ENCODE measurements at regions not wholly inside any gene's neighbourhood (a gene's known extent, or its start where the extent isn't known, plus 50 kb on each side); places are given as distances from the start of the nearest gene placed in this dataset.
A peak's percentile ranks its signal among the peaks of the same experiment; 100 is the strongest.

DNA sequence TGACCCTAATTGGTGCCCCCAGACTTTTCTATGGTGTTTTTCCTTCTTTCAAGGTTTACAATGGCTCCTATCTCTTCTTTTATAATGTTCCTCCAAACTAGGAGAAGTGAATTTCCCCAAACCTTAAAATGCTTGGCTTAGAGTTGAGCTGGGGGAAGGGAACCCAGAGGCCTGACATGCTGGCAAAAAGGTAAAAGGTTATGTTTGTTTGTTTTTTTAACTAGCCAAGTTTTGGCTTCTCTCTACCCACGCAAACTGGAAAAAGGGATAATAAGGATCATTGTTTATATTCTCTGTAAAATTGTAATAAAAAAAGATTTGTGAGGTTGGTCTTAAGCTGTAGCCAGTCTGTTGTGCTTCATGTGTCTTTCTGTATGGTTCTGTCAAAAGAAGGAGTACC, 477.0 kb downstream of the IPMK start:
- no peak for DNase-seq (ENCODE audit: low spot score)

DNA sequence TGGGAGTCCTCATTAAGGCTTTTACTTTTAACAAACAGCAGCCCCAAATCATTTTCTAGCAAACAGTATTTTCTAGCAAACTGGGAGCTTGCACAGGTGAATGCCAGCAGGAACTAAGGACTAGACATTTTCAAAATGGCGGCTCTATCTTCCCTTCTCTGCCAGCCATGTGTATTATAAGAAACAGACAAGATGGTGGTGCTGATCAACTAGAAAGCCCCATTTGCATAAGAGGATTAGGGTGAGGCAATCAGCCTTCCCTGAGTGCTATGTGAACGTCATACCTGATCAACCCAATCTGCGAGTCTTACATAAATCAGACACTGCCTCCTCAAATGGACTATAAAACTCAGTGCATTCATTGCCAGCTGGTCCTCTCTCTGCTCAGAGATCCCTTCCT, 479.6 kb downstream of the IPMK start:
- no peak for DNase-seq (ENCODE audit: low spot score)

DNA sequence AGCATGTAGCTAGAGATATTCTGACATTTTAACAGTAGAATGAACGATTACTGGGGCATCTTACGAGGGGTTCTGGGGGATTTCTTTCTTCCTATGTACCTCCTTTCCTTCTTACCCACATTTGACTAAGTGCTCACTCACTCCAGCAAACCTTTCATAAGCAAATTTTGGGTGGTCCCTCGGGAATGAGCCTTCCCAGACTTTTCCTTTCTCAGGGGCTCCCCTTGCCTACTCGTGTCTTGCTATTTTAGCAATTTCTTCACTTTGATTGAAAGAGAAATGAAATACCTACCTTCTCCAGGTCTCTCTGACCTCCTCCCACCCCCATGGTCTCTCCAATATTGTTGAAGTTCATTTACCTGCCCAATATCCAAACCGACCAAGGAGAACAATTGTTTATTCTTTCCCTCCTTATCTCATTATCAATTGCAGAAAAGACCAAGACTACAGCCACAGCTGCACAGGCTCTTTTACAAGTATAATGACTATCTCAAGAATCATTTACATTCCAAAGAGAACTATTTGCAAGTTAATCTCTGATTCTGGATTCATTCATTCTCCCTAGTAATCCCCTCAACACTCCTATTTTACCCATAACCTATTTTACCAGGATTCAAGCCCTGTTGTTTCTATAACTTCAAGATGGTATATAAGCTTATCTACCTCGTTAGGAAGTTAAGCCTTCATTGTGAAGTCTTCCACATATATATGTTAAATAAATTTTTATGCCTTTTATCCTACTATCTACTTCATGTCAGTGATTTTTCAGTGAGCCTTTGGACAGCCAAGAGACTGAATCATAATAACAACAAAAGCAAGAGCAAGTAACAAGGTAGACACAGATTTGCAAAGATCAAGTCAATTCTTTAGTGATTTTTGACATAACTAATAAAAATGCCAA, 480.6 kb downstream of the IPMK start:
- peak; percentile 14 for DNase-seq (ENCODE audit: low spot score)

DNA sequence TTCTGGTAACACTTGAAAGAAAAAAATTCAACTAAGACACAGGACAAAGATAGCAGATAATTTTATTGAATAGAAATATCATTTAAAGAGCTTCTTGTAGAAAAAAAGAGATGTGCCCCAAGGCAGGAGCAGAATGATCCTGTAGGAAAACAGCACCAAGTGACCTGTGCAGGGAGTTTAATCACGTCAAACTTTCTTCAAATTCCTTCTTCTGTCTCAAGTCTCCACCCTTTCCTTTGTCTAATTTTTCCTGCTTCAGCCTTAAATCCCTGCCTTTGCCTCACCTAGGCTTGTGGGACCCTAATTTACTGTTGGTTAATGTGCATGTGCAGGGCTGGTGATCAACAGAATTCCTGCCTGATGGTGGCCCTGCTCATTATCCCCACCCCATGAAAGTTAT, 481.4 kb downstream of the IPMK start:
- no peak for DNase-seq (ENCODE audit: low spot score)

DNA sequence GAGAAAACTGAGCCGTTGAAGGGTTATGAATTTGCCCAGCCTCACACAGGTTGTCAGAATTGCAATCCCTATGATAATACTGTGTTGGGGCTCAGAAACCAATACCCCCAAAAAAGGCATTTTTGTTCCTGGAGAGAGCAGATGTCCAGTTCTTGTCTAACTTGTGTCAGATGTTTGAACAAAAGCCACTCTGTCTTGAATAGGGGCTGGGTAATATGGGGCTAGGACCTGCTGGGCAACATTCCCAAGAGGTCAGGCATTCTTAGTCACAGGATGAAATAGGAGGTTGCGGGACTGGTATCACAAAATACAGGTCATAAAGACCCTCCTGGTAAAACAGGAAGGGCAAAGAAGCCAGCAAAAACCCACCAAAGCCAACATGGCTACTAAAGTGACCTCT, 482.1 kb downstream of the IPMK start:
- DNase-seq (ENCODE audit: low spot score) = peak; percentile 52

DNA sequence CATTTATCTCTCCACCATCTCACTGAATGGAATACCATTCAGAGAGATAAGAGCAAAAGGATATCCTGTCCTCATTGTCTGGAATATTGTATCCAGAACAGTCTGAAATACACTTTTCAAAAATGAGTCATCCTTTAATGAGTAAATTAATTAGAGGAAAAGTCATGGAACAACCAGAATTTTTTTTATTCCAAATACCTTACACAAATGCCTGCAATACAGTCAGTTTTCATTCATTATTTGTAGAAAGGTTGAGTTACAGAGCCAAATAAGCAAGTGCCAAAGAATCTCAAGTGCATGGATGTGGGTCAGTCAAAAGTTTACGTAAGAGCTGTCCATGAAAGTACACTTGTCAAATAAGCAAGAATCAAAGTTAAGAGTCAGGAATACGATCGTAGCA, 482.6 kb downstream of the IPMK start:
- no peak for DNase-seq (ENCODE audit: low spot score)

DNA sequence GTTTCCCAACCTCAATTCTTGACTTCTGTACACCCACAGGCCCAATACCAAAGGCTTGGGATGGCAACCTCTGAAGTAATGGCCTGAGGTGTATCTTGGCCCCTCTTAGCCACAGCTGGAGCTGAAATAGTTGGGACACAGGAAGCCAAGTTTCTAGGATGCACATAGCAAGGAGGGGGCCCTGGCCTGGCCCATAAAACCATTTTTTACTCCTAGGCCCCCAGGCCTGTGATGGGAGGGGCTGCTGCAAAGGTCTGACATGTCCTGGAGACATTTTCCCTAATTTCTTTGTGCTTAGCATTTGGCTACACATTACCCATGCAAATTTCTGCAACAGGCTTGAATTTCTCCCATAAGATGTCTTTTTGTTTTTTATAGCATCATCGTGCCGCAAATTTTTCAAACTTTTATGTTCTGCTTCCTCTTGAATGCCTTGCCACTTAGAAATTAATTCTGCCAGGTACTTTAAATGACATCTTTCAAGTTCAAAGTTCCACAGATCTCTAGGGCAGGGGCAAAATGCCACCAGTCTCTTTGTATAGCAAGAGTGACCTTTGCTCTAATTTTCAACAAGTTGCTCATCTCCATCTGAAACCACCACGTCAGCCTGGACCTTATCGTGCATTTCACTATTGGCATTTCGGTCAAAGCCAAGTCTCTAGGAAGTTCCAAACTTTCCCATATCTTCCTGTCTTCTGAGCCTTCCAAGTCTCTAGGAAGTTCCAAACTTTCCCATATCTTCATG, 490.8 kb downstream of the IPMK start:
- no peak for DNase-seq (ENCODE audit: low spot score)

DNA sequence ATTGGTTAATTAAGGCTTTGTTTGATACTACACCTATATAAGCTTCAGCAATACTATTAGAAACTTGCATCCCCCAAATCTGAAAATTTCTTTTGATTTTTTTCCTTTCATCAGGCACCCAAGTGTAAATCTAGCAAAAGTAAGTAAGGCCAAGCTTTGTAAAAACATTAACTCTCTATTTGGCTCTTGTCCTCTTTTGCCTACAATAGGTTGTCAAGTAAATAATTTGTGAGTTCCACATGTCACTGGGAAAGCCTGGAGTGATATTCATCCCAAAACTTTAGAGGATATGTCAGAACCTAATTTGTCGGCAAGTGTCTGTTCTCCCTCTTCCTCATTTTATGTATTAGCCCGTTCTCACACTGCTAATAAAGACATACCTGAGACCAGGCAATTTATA, 492.4 kb downstream of the IPMK start:
- DNase-seq (ENCODE audit: low spot score) = no peak

DNA sequence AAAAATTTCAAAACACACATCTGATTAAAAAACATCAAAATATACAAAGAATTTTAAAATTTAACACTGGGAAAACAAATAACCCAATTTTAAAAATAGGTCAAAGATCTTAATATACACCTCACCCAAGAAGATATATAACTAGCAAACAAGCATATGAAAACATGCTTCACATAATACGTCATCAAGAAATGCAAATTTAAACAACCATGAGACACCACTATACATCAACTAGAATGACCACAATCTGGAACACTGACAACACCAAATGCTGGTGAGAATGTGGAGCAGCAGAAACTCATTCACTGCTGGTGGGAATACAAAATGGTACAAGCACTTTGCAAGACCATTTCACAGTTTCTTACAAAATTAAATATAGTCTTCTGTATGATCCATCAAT, 498.4 kb downstream of the IPMK start:
- no peak for DNase-seq (ENCODE audit: low spot score)

DNA sequence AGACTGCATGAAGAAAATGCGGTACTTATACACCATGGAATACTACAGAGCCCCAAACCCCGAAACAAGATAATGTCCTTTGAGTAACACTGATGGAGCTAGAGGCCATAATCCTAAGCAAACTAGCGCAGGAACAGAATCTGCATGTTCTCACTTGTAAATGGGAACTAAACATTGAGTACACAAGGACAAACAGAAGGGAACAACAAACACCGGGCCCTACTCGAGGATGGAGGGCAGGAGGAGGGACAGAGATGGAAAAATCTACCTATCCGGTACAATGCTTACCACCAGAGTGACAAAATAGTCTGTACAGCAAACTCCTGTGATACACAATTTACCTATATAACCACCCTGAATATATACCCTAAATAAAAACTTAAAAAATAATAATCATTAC, 507.9 kb downstream of the IPMK start:
- no peak for DNase-seq (ENCODE audit: low spot score)

DNA sequence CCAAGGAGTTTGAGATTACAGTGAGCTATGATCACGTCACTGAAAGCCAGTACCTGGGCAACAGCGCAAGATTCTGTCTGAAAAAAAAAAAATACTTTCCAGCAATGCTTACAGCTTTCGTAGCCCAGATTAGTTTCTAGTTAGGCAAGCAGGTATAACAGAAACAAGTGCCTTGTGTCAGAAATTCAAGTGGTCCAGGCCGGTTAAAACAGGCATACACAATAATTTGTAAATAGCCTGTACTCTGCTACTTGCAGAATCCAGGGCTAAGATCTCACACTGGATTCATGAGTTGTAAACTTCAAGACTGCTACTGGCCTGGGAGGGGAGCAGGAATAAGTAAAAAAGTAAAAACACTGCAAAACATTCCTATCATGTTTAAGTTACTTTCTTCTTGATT, 512.9 kb downstream of the IPMK start:
- DNase-seq (ENCODE audit: low spot score) = no peak

DNA sequence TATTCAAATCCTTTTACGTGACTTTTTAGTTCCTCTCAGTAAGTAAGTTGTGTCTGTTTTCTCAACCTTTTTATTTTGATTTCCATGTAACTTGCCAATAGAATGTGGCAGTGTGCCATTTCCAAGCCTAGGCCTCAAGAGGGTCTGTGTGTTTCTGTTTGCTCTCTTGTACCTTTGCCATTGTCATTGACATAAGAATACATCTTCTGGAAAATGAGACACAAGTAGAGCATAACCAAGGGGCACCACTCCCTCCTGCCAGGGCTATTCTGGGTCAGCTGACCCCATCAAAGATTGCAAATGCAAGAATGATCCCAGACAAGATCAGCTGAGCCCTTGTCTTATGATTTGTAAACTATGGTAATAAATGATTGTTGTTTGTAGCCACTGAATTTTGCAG, 524.0 kb downstream of the IPMK start:
- DNase-seq (ENCODE audit: low spot score) = no peak

DNA sequence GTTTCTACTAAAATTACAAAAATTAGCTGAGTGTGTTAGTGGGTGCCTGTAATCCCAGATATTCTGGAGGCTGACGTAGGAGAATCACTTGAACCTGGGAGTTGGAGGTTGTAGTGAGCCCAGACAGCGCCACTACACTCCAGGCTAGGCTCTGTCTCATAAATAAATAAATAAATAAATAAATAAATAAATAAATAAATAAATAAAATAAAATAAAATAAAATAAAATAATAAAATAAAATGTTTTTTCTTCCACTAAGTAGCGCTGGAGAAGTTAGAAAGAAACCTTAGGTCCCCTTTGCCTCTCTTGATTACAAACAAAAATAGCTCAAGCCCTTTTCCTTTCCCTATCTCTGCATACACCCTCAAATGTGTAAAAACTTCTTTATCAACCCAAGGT, 525.9 kb downstream of the IPMK start:
- no peak for DNase-seq (ENCODE audit: low spot score)

DNA sequence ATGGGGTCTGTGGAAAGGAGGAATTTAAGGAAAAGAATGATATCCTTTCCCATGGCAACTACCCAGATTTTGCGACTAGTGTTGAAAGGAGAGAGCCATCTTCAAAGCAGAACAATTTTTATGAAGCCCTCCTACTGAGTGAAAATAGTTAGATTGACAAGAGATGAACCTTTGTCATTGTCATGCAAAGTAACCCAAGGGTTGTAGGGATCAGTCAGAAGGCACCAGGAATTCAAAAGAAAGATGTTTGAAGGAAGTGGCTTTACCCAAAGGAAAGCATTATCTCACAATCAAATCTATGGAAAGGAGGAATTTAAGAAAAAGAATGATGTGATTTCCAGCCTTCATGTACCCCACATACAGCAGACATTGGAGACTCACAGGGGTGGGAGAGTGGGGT, 544.4 kb downstream of the IPMK start:
- no peak for DNase-seq (ENCODE audit: low spot score)

DNA sequence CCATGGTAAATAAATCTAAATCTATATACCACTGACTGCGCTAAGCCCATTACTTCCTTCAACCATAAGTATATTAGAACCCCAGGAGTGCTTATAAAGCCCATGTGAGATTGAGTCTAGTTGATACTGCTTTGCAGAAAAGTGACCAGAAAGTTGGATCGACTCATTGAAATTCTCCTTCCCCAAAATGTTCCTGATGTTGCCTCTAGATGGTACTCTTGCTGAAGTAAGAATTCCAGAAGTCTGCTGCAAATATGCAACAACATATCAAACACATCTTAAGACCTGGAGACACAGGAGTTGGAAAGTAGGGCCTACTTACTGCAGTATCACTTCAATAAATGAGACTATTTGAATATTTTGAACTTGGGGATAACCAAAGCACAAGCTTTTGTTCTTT, 550.8 kb downstream of the IPMK start:
- peak; percentile 72 for DNase-seq (ENCODE audit: low spot score)

DNA sequence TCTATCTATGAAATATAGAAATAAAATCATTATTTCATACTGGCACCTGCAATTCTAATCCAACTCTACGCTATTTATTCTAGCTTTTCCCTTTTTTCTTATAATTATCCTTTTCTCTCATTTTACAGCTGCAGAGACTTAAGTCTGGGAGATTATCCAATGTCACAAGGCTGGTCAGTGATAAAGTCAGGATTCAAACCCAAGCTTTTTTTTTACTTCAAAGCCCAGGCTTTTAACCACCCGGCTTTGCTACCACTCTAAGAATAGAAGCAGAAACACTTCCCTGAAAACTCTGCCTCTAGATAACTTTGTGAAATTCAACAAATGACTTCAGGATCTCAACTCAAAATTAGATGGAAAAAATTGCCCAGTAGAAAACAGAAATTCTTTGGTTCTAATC, 552.5 kb downstream of the IPMK start:
- no peak for DNase-seq (ENCODE audit: low spot score)

DNA sequence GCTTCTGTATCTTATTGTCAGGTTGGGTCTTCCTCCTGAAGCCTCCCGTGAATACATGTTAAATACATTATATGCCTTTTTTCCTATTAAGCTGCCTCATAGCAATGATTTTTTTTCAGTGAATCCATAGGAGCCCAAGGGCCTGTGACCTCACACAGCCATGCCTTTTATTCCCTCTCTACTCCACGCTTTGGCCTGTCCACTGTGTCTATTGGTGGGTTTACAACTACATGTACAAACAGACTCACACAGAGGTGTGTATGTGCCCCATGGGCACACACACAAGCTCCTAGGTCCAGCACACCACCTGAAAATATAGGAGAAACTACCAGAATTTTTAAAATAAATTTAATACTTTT, 560.4 kb downstream of the IPMK start:
- no peak for DNase-seq (ENCODE audit: low spot score)

DNA sequence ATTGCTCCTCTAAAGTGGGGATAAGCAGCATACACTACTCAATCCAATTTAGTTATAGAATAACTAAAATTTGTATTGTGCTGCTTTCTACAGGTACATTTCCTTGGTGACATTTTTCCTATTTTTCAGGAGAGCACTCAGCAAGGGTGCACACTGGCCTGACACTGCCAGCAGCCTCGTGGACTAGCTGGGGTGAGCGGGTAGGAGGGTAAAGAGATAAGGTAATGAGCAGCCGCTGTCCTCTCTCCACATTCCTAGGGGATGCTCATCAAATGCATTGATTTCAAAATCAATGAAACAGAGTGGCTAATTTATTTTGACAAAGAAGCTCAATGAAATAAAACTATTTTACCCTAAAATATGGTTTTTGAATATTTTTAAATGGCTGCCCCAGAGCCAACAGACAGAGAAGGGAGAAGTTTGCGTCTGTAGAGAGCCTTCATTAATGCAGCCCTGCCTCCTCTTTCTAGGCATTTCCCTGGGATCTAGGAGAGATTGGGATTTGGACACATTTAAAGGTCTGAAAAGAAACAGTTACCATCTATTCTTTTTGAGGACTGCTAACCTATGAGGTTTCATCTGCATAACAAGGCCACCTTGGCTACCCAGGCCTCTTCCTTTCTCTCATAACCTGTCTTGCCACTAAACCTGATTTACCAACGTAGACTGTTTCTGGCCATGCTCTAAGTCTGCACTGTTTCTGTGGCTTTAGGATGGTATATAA, 561.0 kb downstream of the IPMK start:
- DNase-seq (ENCODE audit: low spot score) = no peak

DNA sequence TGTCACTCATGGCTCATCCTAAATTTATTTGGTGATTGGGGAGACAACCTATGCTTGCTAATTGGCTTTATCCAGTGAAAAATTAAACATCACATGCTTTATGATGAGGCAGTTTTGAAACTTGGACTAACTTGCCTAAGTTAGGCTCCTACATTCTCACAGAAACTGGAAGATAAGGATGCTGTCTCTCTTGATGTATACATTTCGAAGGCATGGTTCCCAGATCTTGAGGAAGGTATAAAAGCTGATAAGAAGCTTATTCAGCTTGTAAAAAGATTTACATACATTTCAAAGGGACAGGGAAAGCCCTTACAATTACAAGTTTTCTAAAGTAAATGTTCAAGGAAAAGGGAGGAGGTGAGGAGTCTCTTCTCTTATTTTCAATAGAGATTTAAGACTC, 561.7 kb downstream of the IPMK start:
- DNase-seq (ENCODE audit: low spot score) = no peak

DNA sequence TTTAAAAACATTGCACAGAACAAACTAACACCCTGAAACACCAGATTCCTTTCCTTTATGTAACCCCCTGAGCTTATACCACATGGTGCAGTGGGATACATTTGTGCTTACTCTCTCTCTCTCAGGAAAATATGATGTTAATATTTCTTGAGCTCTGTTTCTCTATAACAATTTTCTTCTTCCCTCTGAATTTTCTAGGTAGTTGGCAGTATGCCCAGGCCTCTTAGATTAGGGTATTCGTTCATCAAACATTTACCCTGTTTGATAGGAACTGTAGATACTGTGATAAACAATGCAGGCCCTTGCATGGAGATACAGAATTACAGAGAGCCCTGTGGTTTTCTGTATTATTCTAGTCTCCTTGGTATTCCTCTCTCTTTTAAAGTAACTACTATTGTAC, 567.8 kb downstream of the IPMK start:
- DNase-seq (ENCODE audit: low spot score) = peak; percentile 34

DNA sequence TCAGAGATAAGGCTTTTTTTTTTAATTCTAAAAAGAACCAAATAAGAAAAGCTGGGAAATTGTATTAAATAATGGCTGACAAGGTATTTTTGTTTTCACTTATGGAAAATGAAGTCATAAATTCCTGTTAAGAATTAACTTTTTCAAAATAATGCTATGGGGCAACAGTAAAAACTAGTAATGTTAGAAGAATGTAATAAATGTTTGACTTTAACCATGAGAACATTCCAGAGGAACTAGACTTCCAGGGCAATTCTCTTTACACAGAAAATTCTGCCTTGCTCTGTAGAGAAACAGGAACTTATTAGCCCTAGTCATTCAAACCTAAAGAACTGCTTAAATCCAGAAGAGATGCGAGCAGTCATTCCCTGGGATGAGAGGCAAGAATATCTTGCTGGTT, 571.1 kb downstream of the IPMK start:
- DNase-seq (ENCODE audit: low spot score) = peak; percentile 74

DNA sequence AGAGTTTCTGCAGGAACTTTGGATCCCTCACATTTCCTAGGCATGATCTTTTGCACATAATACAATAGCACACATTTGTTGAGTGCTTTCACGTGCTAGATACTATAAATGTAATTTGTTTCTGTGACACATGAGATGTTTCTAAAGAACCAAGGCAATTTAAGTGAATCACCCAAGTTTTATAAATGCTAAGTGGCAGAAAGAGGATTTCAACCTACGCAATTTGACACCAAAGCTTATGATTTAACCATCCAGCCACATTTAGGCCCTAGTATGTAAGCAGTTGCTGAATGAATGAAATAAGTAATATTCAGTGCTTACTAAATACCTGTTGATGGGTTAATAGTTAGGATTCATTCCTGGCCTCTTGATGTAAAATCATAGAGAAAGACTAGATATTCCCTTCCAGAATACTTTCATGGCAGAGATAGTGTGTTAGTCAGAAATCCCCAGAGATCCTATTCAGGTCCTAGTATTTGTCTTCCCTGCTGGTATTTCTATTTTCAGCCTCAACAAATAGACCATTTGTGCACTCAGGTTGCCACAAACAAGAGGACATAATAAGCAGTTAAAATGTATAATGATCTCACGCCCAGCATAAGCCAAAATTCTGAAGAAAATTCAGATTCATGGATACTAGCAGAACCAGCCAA, 572.6 kb downstream of the IPMK start:
- no peak for DNase-seq (ENCODE audit: low spot score)
